ENCODE measurements at regions not wholly inside any gene's neighbourhood (a gene's known extent, or its start where the extent isn't known, plus 50 kb on each side); places are given as distances from the start of the nearest gene placed in this dataset.

GRCh38 chr1:113266788-113267187, 123.5 kb upstream of the MAGI3 start:
- no peak overlapping the region for H3K27ac ChIP-seq (ENCODE audit: low read length)
- H3K79me2 ChIP-seq (ENCODE audit: low read length), result no peaks in the 10 kb centered on the region
- H4K20me1 ChIP-seq (ENCODE audit: low read length), result no peaks in the 10 kb centered on the region
- no peaks in the 10 kb centered on the region for H3K9me3 ChIP-seq (ENCODE audit: low read length)
- no peak overlapping the region for H3K4me3 ChIP-seq (ENCODE audit: low read length)
- DNase-seq (no peak), ATAC-seq (no peak)
- H3F3A ChIP-seq (ENCODE audit: low read length, unreplicated experiment), result no peaks in the 10 kb centered on the region
- no peaks in the 10 kb centered on the region for H3K4me1 ChIP-seq (ENCODE audit: insufficient read depth, low read length)
- no peaks in the 10 kb centered on the region for H3K27me3 ChIP-seq (ENCODE audit: low read length)
- no peak overlapping the region for H2AFZ ChIP-seq (ENCODE audit: low read length)
- H3K9ac ChIP-seq (ENCODE audit: low read length), result no peak overlapping the region
- no peaks in the 10 kb centered on the region for H3K36me3 ChIP-seq (ENCODE audit: low read depth, low read length)
- TF ChIP-seq EZH2phosphoT487 (IDR thresholded peaks at IDR 0.05; ENCODE audit: borderline replicate concordance, low read length) (no peak), EZH2 (IDR thresholded peaks at IDR 0.05; ENCODE audit: low read length, unreplicated experiment) (no peak)
- TF ChIP-seq, protein P1, sequence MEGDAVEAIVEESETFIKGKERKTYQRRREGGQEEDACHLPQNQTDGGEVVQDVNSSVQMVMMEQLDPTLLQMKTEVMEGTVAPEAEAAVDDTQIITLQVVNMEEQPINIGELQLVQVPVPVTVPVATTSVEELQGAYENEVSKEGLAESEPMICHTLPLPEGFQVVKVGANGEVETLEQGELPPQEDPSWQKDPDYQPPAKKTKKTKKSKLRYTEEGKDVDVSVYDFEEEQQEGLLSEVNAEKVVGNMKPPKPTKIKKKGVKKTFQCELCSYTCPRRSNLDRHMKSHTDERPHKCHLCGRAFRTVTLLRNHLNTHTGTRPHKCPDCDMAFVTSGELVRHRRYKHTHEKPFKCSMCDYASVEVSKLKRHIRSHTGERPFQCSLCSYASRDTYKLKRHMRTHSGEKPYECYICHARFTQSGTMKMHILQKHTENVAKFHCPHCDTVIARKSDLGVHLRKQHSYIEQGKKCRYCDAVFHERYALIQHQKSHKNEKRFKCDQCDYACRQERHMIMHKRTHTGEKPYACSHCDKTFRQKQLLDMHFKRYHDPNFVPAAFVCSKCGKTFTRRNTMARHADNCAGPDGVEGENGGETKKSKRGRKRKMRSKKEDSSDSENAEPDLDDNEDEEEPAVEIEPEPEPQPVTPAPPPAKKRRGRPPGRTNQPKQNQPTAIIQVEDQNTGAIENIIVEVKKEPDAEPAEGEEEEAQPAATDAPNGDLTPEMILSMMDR (conservative IDR thresholded peaks at IDR 0.05; ENCODE audit: low read depth, low read length), result no peak
- no peak overlapping the region for H3K4me2 ChIP-seq (ENCODE audit: low read length)
- H3K9me2 ChIP-seq (replicated peaks; ENCODE audit: low read length), result no peaks in the 10 kb centered on the region
- intact Hi-C loops (cut with micrococcal nuclease), result no loop called here
- BruUV-seq (replicated peaks), result no TSS peak
- ChIA-PET POLR2A (ENCODE audit: unreplicated experiment) (no interaction called here), CTCF (no interaction called here)

- Histone ChIP-seq H3K9me2 (replicated peaks; ENCODE audit: low read length) (no peaks in the 10 kb centered on the region), H3F3A (ENCODE audit: low read length, unreplicated experiment) (no peaks in the 10 kb centered on the region), H3K27ac (ENCODE audit: low read length) (no peak overlapping the region), H3K4me1 (ENCODE audit: insufficient read depth, low read length) (no peaks in the 10 kb centered on the region), H3K9ac (ENCODE audit: low read length) (no peak overlapping the region), H3K79me2 (ENCODE audit: low read length) (no peaks in the 10 kb centered on the region), H3K27me3 (ENCODE audit: low read length) (no peaks in the 10 kb centered on the region), H3K36me3 (ENCODE audit: low read depth, low read length) (no peaks in the 10 kb centered on the region), H3K4me3 (ENCODE audit: low read length) (no peak overlapping the region), H3K4me2 (ENCODE audit: low read length) (no peak overlapping the region), H2AFZ (ENCODE audit: low read length) (no peak overlapping the region), H4K20me1 (ENCODE audit: low read length) (no peaks in the 10 kb centered on the region), H3K9me3 (ENCODE audit: low read length) (no peaks in the 10 kb centered on the region)
- intact Hi-C loops (cut with micrococcal nuclease), result no loop called here
- ATAC-seq, result no peak
- ChIA-PET CTCF (no interaction called here), POLR2A (ENCODE audit: unreplicated experiment) (no interaction called here)
- BruUV-seq (replicated peaks), result no TSS peak
- no peak for DNase-seq
- TF ChIP-seq EZH2phosphoT487 (IDR thresholded peaks at IDR 0.05; ENCODE audit: borderline replicate concordance, low read length), result no peak
- no peak for TF ChIP-seq EZH2 (IDR thresholded peaks at IDR 0.05; ENCODE audit: low read length, unreplicated experiment)
- TF ChIP-seq, protein P1 (conservative IDR thresholded peaks at IDR 0.05; ENCODE audit: low read depth, low read length), result no peak
Measured at GRCh38 chr1:113269168-113269963, 120.9 kb upstream of the MAGI3 start.

DNA sequence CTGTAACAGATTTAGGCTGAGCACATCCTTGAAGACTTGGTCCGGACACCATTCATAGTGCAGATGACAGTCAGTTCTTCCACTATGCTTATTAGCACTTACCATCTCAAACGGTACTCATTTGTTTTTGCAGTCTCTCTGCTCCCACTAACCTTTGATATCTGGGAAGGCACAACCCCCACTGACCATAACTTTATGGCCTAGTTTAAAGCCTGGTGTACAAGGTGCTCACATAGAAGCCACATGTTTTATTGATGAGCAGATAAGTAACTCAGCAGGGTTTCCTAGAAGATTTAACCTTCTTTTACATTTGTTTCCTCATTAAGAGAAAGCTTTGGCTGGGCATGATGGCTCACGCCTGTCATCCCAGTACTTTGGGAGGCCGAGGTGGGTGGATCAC, 119.3 kb upstream of the MAGI3 start:
- CTCF ChIA-PET, result no interaction called here
- intact Hi-C loops (cut with micrococcal nuclease), result no loop called here
- Histone ChIP-seq H3K4me1 (ENCODE audit: insufficient read depth, low read length) (no peaks in the 10 kb centered on the region), H3K79me2 (ENCODE audit: low read length) (no peaks in the 10 kb centered on the region), H3F3A (ENCODE audit: low read length, unreplicated experiment) (no peaks in the 10 kb centered on the region), H4K20me1 (ENCODE audit: low read length) (no peaks in the 10 kb centered on the region), H3K27me3 (ENCODE audit: low read length) (no peaks in the 10 kb centered on the region), H3K4me2 (ENCODE audit: low read length) (no peak overlapping the region), H3K27ac (ENCODE audit: low read length) (no peak overlapping the region), H3K36me3 (ENCODE audit: low read depth, low read length) (no peaks in the 10 kb centered on the region), H3K9me3 (ENCODE audit: low read length) (no peaks in the 10 kb centered on the region), H2AFZ (ENCODE audit: low read length) (no peak overlapping the region), H3K9me2 (replicated peaks; ENCODE audit: low read length) (no peaks in the 10 kb centered on the region), H3K4me3 (ENCODE audit: low read length) (no peak overlapping the region), H3K9ac (ENCODE audit: low read length) (no peak overlapping the region)
- TF ChIP-seq, protein P1 (conservative IDR thresholded peaks at IDR 0.05; ENCODE audit: low read depth, low read length), result no peak
- no peak for TF ChIP-seq EZH2phosphoT487 (IDR thresholded peaks at IDR 0.05; ENCODE audit: borderline replicate concordance, low read length)
- no peak for TF ChIP-seq EZH2 (IDR thresholded peaks at IDR 0.05; ENCODE audit: low read length, unreplicated experiment)
- no TSS peak for BruUV-seq (replicated peaks)
- POLR2A ChIA-PET (ENCODE audit: unreplicated experiment), result no interaction called here
- DNase-seq, result no peak
- ATAC-seq, result no peak

Measured in PC-3 (cell line).